ENCODE measurements at regions not wholly inside any gene's neighbourhood (a gene's known extent, or its start where the extent isn't known, plus 50 kb on each side); places are given as distances from the start of the nearest gene placed in this dataset.

- H3K4me3 ChIP-seq (ENCODE audit: low read length): no peak overlapping the region
- no peak for TF ChIP-seq CTCF (conservative IDR thresholded peaks at IDR 0.05; ENCODE audit: low read depth, low read length)
- DNase-seq (ENCODE audit: low read depth): no peak
These were observed 71.7 kb upstream of the WDR26 start for GRCh38 chr1:224506141-224506814.

- H3K4me3 ChIP-seq (ENCODE audit: low read length): no peak overlapping the region
- no peak for TF ChIP-seq CTCF (conservative IDR thresholded peaks at IDR 0.05; ENCODE audit: low read depth, low read length)
- DNase-seq (ENCODE audit: low read depth): no peak
These were observed 73.3 kb upstream of the WDR26 start for GRCh38 chr1:224507771-224508523.

- H3K4me3 ChIP-seq (ENCODE audit: low read length): no peak overlapping the region
- no peak for DNase-seq (ENCODE audit: low read depth)
These were observed 75.3 kb upstream of the WDR26 start for GRCh38 chr1:224509907-224510306.

DNA sequence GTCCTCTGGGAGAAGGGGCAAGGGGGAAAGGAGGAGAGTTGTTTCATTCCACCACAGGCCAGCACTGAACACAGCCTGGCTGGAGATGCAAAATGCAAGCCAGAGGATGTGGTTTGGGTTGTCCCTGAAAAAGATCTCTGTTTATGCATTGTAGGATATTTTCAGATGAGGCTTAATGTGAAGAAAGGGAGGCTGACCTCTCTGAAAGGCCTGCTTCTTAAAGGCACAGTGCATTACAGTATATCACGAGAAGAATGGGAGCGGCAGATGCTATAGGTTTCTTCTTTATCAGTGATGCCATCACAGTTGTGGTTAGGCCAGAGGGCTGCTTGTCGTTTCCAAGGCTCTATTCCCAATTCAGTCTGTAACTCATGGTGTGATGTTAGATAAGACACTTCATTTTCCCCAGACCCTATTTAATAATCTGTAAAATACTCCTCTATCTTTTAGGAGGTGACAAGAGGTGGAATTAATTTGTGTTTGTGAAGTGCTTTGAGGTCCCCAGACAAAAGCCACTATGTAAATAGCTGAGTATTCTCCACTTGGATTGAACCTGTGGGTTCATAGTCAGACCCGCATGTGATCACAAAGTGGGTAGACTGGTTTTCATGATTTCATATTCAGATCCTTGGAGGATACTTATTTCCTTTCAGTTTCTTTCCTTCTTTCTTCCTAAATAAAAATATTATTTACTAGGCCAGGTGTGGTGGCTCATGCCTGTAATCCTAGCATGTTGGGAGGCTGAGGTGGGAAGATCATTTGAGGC, 76.5 kb upstream of the WDR26 start:
- DNase-seq (ENCODE audit: low read depth): no peak
- TF ChIP-seq CTCF (conservative IDR thresholded peaks at IDR 0.05; ENCODE audit: low read depth, low read length): no peak
- no peak overlapping the region for H3K4me3 ChIP-seq (ENCODE audit: low read length)

More at GRCh38 chr1:224509907-224510306, 75.3 kb upstream of the WDR26 start:
- TF ChIP-seq CTCF (conservative IDR thresholded peaks at IDR 0.05; ENCODE audit: low read depth, low read length): no peak

GRCh38 chr1:224512600-224513151, 78.1 kb upstream of the WDR26 start:
- DNase-seq (ENCODE audit: low read depth): no peak
- H3K4me3 ChIP-seq (ENCODE audit: low read length): no peak overlapping the region
- TF ChIP-seq CTCF (conservative IDR thresholded peaks at IDR 0.05; ENCODE audit: low read depth, low read length): no peak

- DNase-seq (ENCODE audit: low read depth): no peak
- H3K4me3 ChIP-seq (ENCODE audit: low read length): no peak overlapping the region
- TF ChIP-seq CTCF (conservative IDR thresholded peaks at IDR 0.05; ENCODE audit: low read depth, low read length): no peak
These were observed 78.8 kb upstream of the WDR26 start for GRCh38 chr1:224513383-224513782.

All from retinal pigment epithelial cell (primary cell).